GM12892 (cell line): ENCODE measurements at regions not wholly inside any gene's neighbourhood (a gene's known extent, or its start where the extent isn't known, plus 50 kb on each side); places are given as distances from the start of the nearest gene placed in this dataset.

ENCODE experiments used
- POLR2A ChIP-seq: IDR thresholded peaks from 2 replicates; pipeline ENCODE4 v1.6.1; 2011; ENCODE audit warnings: low read depth, low read length, control low read depth
- POLR2AphosphoS5 ChIP-seq: IDR thresholded peaks from 2 replicates; pipeline ENCODE4 v1.6.1; 2011; ENCODE audit warnings: low read depth, low read length, control low read depth

DNA sequence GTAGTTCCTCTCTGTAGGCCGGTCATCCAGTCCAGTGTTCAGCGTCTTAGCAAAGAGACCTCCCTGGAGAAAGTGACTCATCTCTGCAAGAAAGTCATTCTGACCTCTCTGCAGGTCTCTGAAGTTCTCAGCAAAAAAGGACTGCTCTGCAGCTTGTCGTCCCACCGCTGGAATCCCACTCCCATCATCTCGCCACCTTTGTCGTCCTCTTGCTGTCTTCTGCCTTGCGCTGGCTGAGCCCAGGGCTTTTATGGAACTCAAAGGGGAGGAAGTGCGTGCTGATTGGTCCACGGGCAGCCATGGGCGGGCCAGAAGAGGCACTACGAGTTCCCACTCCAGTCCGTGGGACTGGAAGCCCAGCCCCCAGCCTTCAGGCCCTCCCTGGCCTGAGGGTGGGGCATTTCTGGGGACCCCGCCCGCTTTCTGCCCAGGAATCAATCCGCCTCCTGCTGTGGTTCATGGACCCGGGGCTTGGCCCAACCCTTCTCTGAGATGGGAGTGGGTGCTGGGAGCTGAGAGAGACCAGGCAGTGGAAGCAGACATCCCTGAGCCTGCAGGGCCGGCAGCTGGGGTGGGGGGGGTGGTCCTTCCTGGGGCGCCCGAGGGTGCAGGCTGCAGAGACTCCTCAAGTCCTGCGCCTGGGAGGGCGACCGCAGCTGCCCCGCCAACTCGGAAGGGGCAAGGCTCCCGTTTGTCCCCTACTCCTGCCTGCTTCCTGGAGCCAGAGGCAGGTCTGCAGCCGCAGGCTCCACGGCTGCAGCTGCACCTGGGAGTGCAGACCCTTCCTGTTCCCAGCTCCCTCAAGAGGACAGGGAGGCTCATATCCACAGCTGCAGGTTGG, 660.7 kb upstream of the RAB6C start:
- TF ChIP-seq POLR2A (no peak), POLR2AphosphoS5 (no peak)
